CD4-positive, CD25-positive, alpha-beta regulatory T cell (primary cell): ENCODE measurements at regions not wholly inside any gene's neighbourhood (a gene's known extent, or its start where the extent isn't known, plus 50 kb on each side); places are given as distances from the start of the nearest gene placed in this dataset.

ENCODE experiments used
- ATAC-seq, 2 donors: fragments of 150-1000 bp; cut with Tn5 transposase; one replicate each; pipeline ENCODE4 v1.10.0; 2021; ENCODE audit warnings: low read depth in 2 of 2, moderate number of reproducible peaks in 2 of 2, moderate library complexity in 1 of 2
- DNase-seq, 3 donors: peaks; one replicate each; pipeline versions ENCODE4 v3.0.0 to v3.0.0-alpha.2; 2012 to 2022; ENCODE audit warnings: mixed read lengths in 1 of 3
- H3K27ac ChIP-seq: one replicate; pipeline ENCODE4 v1.7.0; 2013; ENCODE audit warnings: mild to moderate bottlenecking, low read length; ENCODE audit not compliant: insufficient read depth, poor library complexity, severe bottlenecking
- H3K27me3 ChIP-seq: one replicate; pipeline ENCODE4 v1.7.0; 2013; ENCODE audit warnings: low read length; ENCODE audit not compliant: control insufficient read depth, insufficient read depth
- H3K36me3 ChIP-seq: one replicate; pipeline ENCODE4 v1.7.0; 2013; ENCODE audit warnings: mild to moderate bottlenecking, low read length, moderate library complexity; ENCODE audit not compliant: control insufficient read depth, insufficient read depth
- H3K4me1 ChIP-seq: 2 replicates; pipeline ENCODE4 v1.7.0; 2013; ENCODE audit warnings: mild to moderate bottlenecking, low read length; ENCODE audit not compliant: insufficient read depth, control insufficient read depth, poor library complexity, severe bottlenecking
- H3K4me3 ChIP-seq: one replicate; pipeline ENCODE4 v1.7.0; 2013; ENCODE audit warnings: low read depth, mild to moderate bottlenecking, low read length, moderate library complexity
- H3K9me3 ChIP-seq, 2 experiments: 1 replicate in 1 of 2; 2 replicates in 1 of 2; pipeline ENCODE4 v1.7.0; 2013; ENCODE audit warnings: low read length in 2 of 2, mild to moderate bottlenecking in 1 of 2, moderate library complexity in 1 of 2; ENCODE audit not compliant: control insufficient read depth in 2 of 2
- H3K27ac Mint-ChIP-seq, 3 donors: one replicate each; pipeline ENCODE4 v1.8.0; 2020 to 2022; ENCODE audit warnings: mild to moderate bottlenecking in 3 of 3, mixed read lengths in 3 of 3, moderate library complexity in 2 of 3
- H3K27me3 Mint-ChIP-seq: one replicate; pipeline ENCODE4 v1.8.0; 2022; ENCODE audit warnings: mild to moderate bottlenecking, mixed read lengths
- H3K36me3 Mint-ChIP-seq: one replicate; pipeline ENCODE4 v1.8.0; 2020; ENCODE audit warnings: mixed read lengths
- H3K4me1 Mint-ChIP-seq, 4 donors: one replicate each; pipeline ENCODE4 v1.8.0; 2020 to 2022; ENCODE audit warnings: mixed read lengths in 4 of 4, mild to moderate bottlenecking in 1 of 4
- H3K4me3 Mint-ChIP-seq, 4 donors: one replicate each; pipeline ENCODE4 v1.8.0; 2020 to 2022; ENCODE audit warnings: mild to moderate bottlenecking in 4 of 4, mixed read lengths in 4 of 4, moderate library complexity in 3 of 4
- H3K9me3 Mint-ChIP-seq, 7 donors: one replicate each; pipeline ENCODE4 v1.8.0; 2020 to 2022; ENCODE audit warnings: mixed read lengths in 7 of 7, mild to moderate bottlenecking in 3 of 7, moderate library complexity in 2 of 7

GRCh38 chr6:15076565-15076964 is 169.3 kb upstream of the JARID2 start:
- Mint-ChIP-seq H3K4me3 (no peak overlapping the region), H3K36me3 (no peaks in the 10 kb centered on the region), H3K27me3 (no peaks in the 10 kb centered on the region), H3K9me3 (no peaks in the 10 kb centered on the region), H3K4me1 (no peaks in the 10 kb centered on the region), H3K27ac (no peak overlapping the region)
- Histone ChIP-seq H3K9me3 (no peaks in the 10 kb centered on the region), H3K27me3 (no peaks in the 10 kb centered on the region), H3K4me1 (no peaks in the 10 kb centered on the region), H3K36me3 (no peaks in the 10 kb centered on the region), H3K4me3 (no peak overlapping the region), H3K27ac (no peak overlapping the region)
- DNase-seq = no peak
- ATAC-seq = no peak

GRCh38 chr6:15077006-15077405 is 168.9 kb upstream of the JARID2 start:
- H3K4me1 ChIP-seq = no peaks in the 10 kb centered on the region
- no peaks in the 10 kb centered on the region for H3K27me3 ChIP-seq
- Mint-ChIP-seq H3K27ac (no peak overlapping the region), H3K4me3 (no peak overlapping the region), H3K36me3 (no peaks in the 10 kb centered on the region), H3K4me1 (no peaks in the 10 kb centered on the region), H3K9me3 (no peaks in the 10 kb centered on the region), H3K27me3 (no peaks in the 10 kb centered on the region)
- H3K4me3 ChIP-seq = no peak overlapping the region
- no peak for ATAC-seq
- no peak overlapping the region for H3K27ac ChIP-seq
- no peaks in the 10 kb centered on the region for H3K36me3 ChIP-seq
- no peaks in the 10 kb centered on the region for H3K9me3 ChIP-seq
- DNase-seq = no peak

GRCh38 chr6:15077961-15078360 is 167.9 kb upstream of the JARID2 start:
- H3K4me3 Mint-ChIP-seq = no peak overlapping the region
- Histone ChIP-seq H3K27me3 (no peaks in the 10 kb centered on the region), H3K27ac (no peak overlapping the region), H3K4me1 (no peaks in the 10 kb centered on the region), H3K9me3 (no peaks in the 10 kb centered on the region), H3K4me3 (no peak overlapping the region), H3K36me3 (no peaks in the 10 kb centered on the region)
- H3K9me3 Mint-ChIP-seq = no peaks in the 10 kb centered on the region
- no peaks in the 10 kb centered on the region for H3K4me1 Mint-ChIP-seq
- no peaks in the 10 kb centered on the region for H3K27me3 Mint-ChIP-seq
- no peak for ATAC-seq
- DNase-seq = peak in 1 of 3 donors; percentile 21
- H3K36me3 Mint-ChIP-seq = no peaks in the 10 kb centered on the region
- H3K27ac Mint-ChIP-seq = no peak overlapping the region

- Mint-ChIP-seq H3K36me3 (no peaks in the 10 kb centered on the region), H3K27me3 (peaks cover under 1% of the 10 kb centered on the region), H3K4me3 (no peak overlapping the region), H3K27ac (no peak overlapping the region), H3K9me3 (no peaks in the 10 kb centered on the region), H3K4me1 (no peaks in the 10 kb centered on the region)
- Histone ChIP-seq H3K4me1 (no peaks in the 10 kb centered on the region), H3K9me3 (no peaks in the 10 kb centered on the region), H3K27me3 (no peaks in the 10 kb centered on the region), H3K27ac (no peak overlapping the region), H3K36me3 (no peaks in the 10 kb centered on the region), H3K4me3 (no peak overlapping the region)
- ATAC-seq (no peak), DNase-seq (no peak)
These were observed 166.5 kb upstream of the JARID2 start for GRCh38 chr6:15079288-15079817.

- Mint-ChIP-seq H3K4me3 (no peak overlapping the region), H3K27ac (no peak overlapping the region), H3K9me3 (no peaks in the 10 kb centered on the region), H3K27me3 (peaks cover 5% of the 10 kb centered on the region), H3K36me3 (no peaks in the 10 kb centered on the region), H3K4me1 (no peaks in the 10 kb centered on the region)
- Histone ChIP-seq H3K36me3 (no peaks in the 10 kb centered on the region), H3K4me1 (no peaks in the 10 kb centered on the region), H3K27ac (no peak overlapping the region), H3K4me3 (no peak overlapping the region), H3K9me3 (no peaks in the 10 kb centered on the region), H3K27me3 (no peaks in the 10 kb centered on the region)
- DNase-seq (no peak), ATAC-seq (no peak)
These were observed 165.0 kb upstream of the JARID2 start for GRCh38 chr6:15080895-15081294.

- Mint-ChIP-seq H3K27ac (no peak overlapping the region), H3K36me3 (no peaks in the 10 kb centered on the region), H3K9me3 (no peaks in the 10 kb centered on the region), H3K27me3 (peaks cover 5% of the 10 kb centered on the region), H3K4me3 (no peak overlapping the region), H3K4me1 (no peaks in the 10 kb centered on the region)
- Histone ChIP-seq H3K36me3 (no peaks in the 10 kb centered on the region), H3K27me3 (no peaks in the 10 kb centered on the region), H3K9me3 (no peaks in the 10 kb centered on the region), H3K27ac (no peak overlapping the region), H3K4me1 (no peaks in the 10 kb centered on the region), H3K4me3 (no peak overlapping the region)
- no peak for DNase-seq
- ATAC-seq = no peak
These were observed 164.4 kb upstream of the JARID2 start for GRCh38 chr6:15081447-15081846.

GRCh38 chr6:15082708-15083107 is 163.2 kb upstream of the JARID2 start:
- no peaks in the 10 kb centered on the region for H3K9me3 Mint-ChIP-seq
- Histone ChIP-seq H3K27ac (no peak overlapping the region), H3K36me3 (no peaks in the 10 kb centered on the region), H3K9me3 (no peaks in the 10 kb centered on the region), H3K4me3 (no peak overlapping the region), H3K4me1 (no peaks in the 10 kb centered on the region), H3K27me3 (no peaks in the 10 kb centered on the region)
- peaks cover 5% of the 10 kb centered on the region for H3K27me3 Mint-ChIP-seq
- no peak for ATAC-seq
- H3K36me3 Mint-ChIP-seq = no peaks in the 10 kb centered on the region
- H3K27ac Mint-ChIP-seq = no peak overlapping the region
- no peaks in the 10 kb centered on the region for H3K4me1 Mint-ChIP-seq
- no peak for DNase-seq
- no peak overlapping the region for H3K4me3 Mint-ChIP-seq

GRCh38 chr6:15086348-15087158 is 159.3 kb upstream of the JARID2 start:
- no peak overlapping the region for H3K27ac Mint-ChIP-seq
- H3K36me3 Mint-ChIP-seq = no peaks in the 10 kb centered on the region
- H3K4me1 ChIP-seq = no peaks in the 10 kb centered on the region
- no peak overlapping the region for H3K27ac ChIP-seq
- no peaks in the 10 kb centered on the region for H3K9me3 Mint-ChIP-seq
- H3K4me3 Mint-ChIP-seq = no peak overlapping the region
- H3K27me3 ChIP-seq = no peaks in the 10 kb centered on the region
- no peaks in the 10 kb centered on the region for H3K9me3 ChIP-seq
- DNase-seq (no peak), ATAC-seq (no peak)
- H3K4me1 Mint-ChIP-seq = no peaks in the 10 kb centered on the region
- H3K27me3 Mint-ChIP-seq = peaks cover 5% of the 10 kb centered on the region
- H3K36me3 ChIP-seq = no peaks in the 10 kb centered on the region
- no peak overlapping the region for H3K4me3 ChIP-seq
